Ishikawa (cell line): ENCODE measurements at regions not wholly inside any gene's neighbourhood (a gene's known extent, or its start where the extent isn't known, plus 50 kb on each side); places are given as distances from the start of the nearest gene placed in this dataset.

Source experiments
- CEBPB ChIP-seq: IDR thresholded peaks from 2 replicates; pipeline ENCODE4 v1.6.1; 2012
- CREB1 ChIP-seq: IDR thresholded peaks from 2 replicates; pipeline ENCODE4 v1.6.1; 2012; ENCODE audit warnings: low read depth
- EGR1 ChIP-seq: IDR thresholded peaks from 2 replicates; pipeline ENCODE4 v1.6.1; 2012
- EP300 ChIP-seq: IDR thresholded peaks from 2 replicates; pipeline ENCODE4 v1.6.1; 2012; ENCODE audit warnings: borderline replicate concordance
- FOXM1 ChIP-seq: IDR thresholded peaks from 2 replicates; pipeline ENCODE4 v1.6.1; 2012; ENCODE audit warnings: low read depth, borderline replicate concordance
- MAX ChIP-seq: IDR thresholded peaks from 2 replicates; pipeline ENCODE4 v1.6.1; 2012
- NFIC ChIP-seq: IDR thresholded peaks from 2 replicates; pipeline ENCODE4 v1.6.1; 2012
- RAD21 ChIP-seq: IDR thresholded peaks from 2 replicates; pipeline ENCODE4 v1.6.1; 2012; ENCODE audit warnings: low read depth
- REST ChIP-seq: IDR thresholded peaks from 2 replicates; pipeline ENCODE4 v1.6.1; 2012; ENCODE audit warnings: low read depth, mild to moderate bottlenecking
- TAF1 ChIP-seq: IDR thresholded peaks from 2 replicates; pipeline ENCODE4 v1.6.1; 2012; ENCODE audit warnings: low read depth, mild to moderate bottlenecking
- TCF12 ChIP-seq: IDR thresholded peaks from 2 replicates; pipeline ENCODE4 v1.6.1; 2012; ENCODE audit warnings: low read depth
- TEAD4 ChIP-seq: IDR thresholded peaks from 2 replicates; pipeline ENCODE4 v1.6.1; 2012
- YY1 ChIP-seq: IDR thresholded peaks from 2 replicates; pipeline ENCODE4 v1.6.1; 2012; ENCODE audit warnings: low read depth
- ZBTB7A ChIP-seq: IDR thresholded peaks from 2 replicates; pipeline ENCODE4 v1.6.1; 2012; ENCODE audit warnings: low read depth
- TF ChIP-seq, protein P1 (sequence below): IDR thresholded peaks from 2 replicates; pipeline ENCODE4 v1.6.1; 2012

GRCh38 chr2:51597086-51597485 lies 565.2 kb upstream of the NRXN1 start:
- TF ChIP-seq REST (no peak), CREB1 (no peak), TCF12 (no peak), YY1 (no peak), NFIC (no peak), EGR1 (no peak), RAD21 (no peak), MAX (no peak), FOXM1 (no peak), TEAD4 (no peak)
- TF ChIP-seq, protein P1, sequence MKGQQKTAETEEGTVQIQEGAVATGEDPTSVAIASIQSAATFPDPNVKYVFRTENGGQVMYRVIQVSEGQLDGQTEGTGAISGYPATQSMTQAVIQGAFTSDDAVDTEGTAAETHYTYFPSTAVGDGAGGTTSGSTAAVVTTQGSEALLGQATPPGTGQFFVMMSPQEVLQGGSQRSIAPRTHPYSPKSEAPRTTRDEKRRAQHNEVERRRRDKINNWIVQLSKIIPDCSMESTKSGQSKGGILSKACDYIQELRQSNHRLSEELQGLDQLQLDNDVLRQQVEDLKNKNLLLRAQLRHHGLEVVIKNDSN, result no peak

DNA sequence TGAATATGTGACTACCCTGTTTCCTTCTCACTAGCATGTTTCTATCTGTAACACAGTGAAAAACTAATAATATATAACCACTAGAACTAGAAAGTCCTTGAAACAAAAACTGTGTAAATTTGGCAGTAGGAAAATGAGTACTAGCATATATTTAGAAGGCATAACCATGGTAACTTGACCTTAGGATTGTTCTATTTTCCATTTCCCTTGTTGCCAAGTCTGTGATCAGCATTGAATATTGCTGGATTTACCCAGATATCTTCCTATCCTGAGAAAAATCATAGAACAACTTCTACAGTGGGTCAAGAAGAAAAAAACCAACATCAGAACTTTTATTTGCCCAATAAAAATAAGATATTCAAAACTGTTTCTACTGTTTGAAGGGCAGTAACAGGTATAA lies 563.9 kb upstream of the NRXN1 start:
- no peak for TF ChIP-seq REST
- TF ChIP-seq TCF12, result no peak
- TF ChIP-seq CREB1, result no peak
- TF ChIP-seq YY1, result no peak
- no peak for TF ChIP-seq EGR1
- no peak for TF ChIP-seq TAF1
- TF ChIP-seq FOXM1, result no peak
- no peak for TF ChIP-seq MAX
- TF ChIP-seq, protein P1, result no peak
- no peak for TF ChIP-seq ZBTB7A
- no peak for TF ChIP-seq NFIC

GRCh38 chr2:51581636-51582267 lies 549.8 kb upstream of the NRXN1 start:
- TF ChIP-seq YY1 (no peak), EP300 (no peak), ZBTB7A (no peak), REST (no peak), EGR1 (no peak), TAF1 (no peak)

GRCh38 chr2:51579412-51579811 lies 547.5 kb upstream of the NRXN1 start:
- no peak for TF ChIP-seq YY1
- no peak for TF ChIP-seq CEBPB
- TF ChIP-seq FOXM1, result no peak
- no peak for TF ChIP-seq NFIC
- TF ChIP-seq CREB1, result no peak
- TF ChIP-seq TCF12, result no peak
- no peak for TF ChIP-seq TAF1
- no peak for TF ChIP-seq ZBTB7A
- TF ChIP-seq MAX, result no peak
- no peak for TF ChIP-seq TEAD4
- TF ChIP-seq EP300, result no peak
- no peak for TF ChIP-seq RAD21
- TF ChIP-seq, protein P1, result no peak
